K562 (cell line): ENCODE measurements at regions not wholly inside any gene's neighbourhood (a gene's known extent, or its start where the extent isn't known, plus 50 kb on each side); places are given as distances from the start of the nearest gene placed in this dataset.

Experiments
- KLF10 ChIP-seq: fragments of 250-450 bp; sonication (Bioruptor Pico); IDR thresholded peaks from 2 replicates; pipeline ENCODE4 v1.6.1; 2021; ENCODE audit warnings: matching md5 sums
- NCOA1 ChIP-seq: fragments of 450-650 bp; IDR thresholded peaks from 2 replicates; pipeline ENCODE4 v1.6.1; 2016; ENCODE audit warnings: low read depth
- POLR2A ChIP-seq: fragments of 450-650 bp; conservative IDR thresholded peaks from 2 replicates; pipeline ENCODE4 v1.6.1; 2016
- TCF7L2 ChIP-seq: fragments of 150-350 bp; IDR thresholded peaks from 2 replicates; pipeline ENCODE4 v1.6.1; 2016; ENCODE audit warnings: low read depth, mild to moderate bottlenecking, low read length, moderate library complexity
- USF1 ChIP-seq: sonication (generic); formaldehyde crosslinking; IDR thresholded peaks from 2 replicates; pipeline ENCODE4 v1.9.0; 2022; ENCODE audit warnings: mild to moderate bottlenecking, missing genetic modification reagents
- ZNF311 ChIP-seq: fragments of 250-450 bp; sonication (Bioruptor Pico); IDR thresholded peaks from 2 replicates; pipeline ENCODE4 v1.4.0; 2020; ENCODE audit warnings: mild to moderate bottlenecking, moderate library complexity

- TF ChIP-seq KLF10 (CRISPR knock-in tag) (no peak), NCOA1 (no peak), USF1 (CRISPR knock-in tag) (no peak), POLR2A (no peak), TCF7L2 (no peak), ZNF311 (CRISPR knock-in tag) (no peak)
Measured at GRCh38 chr10:114876602-114877300, 55.2 kb downstream of the FHIP2A start.
